HepG2 (cell line): ENCODE measurements at regions not wholly inside any gene's neighbourhood (a gene's known extent, or its start where the extent isn't known, plus 50 kb on each side); places are given as distances from the start of the nearest gene placed in this dataset.

Experiments used
- ETV5 ChIP-seq: IDR thresholded peaks from 2 replicates; pipeline ENCODE4 v1.6.1; 2018; ENCODE audit warnings: missing biosample characterization, missing genetic modification reagents, inconsistent platforms, borderline replicate concordance
- FOSL2 ChIP-seq: sonication (generic); formaldehyde crosslinking; IDR thresholded peaks from 2 replicates; pipeline ENCODE4 v1.4.0; 2020; ENCODE audit warnings: missing genetic modification reagents
- HMGA1 ChIP-seq: sonication (generic); formaldehyde crosslinking; conservative IDR thresholded peaks from 2 replicates; pipeline ENCODE4 v1.4.0; 2020; ENCODE audit warnings: missing genetic modification reagents
- PHF20 ChIP-seq: sonication (generic); formaldehyde crosslinking; IDR thresholded peaks from 2 replicates; pipeline ENCODE4 v1.5.0; 2020; ENCODE audit warnings: mild to moderate bottlenecking, missing genetic modification reagents
- POLR2A ChIP-seq, 2 experiments: IDR thresholded peaks; 2 replicates each; pipeline ENCODE4 v1.6.1; 2011; ENCODE audit warnings: low read depth in 2 of 2, low read length in 2 of 2, mild to moderate bottlenecking in 1 of 2, moderate library complexity in 1 of 2; ENCODE audit not compliant: insufficient read depth in 1 of 2
- ZNF326 ChIP-seq: sonication (generic); formaldehyde crosslinking; IDR thresholded peaks from 2 replicates; pipeline ENCODE4 v1.4.0; 2020; ENCODE audit warnings: missing genetic modification reagents, borderline replicate concordance
- ZNF605 ChIP-seq: sonication (generic); formaldehyde crosslinking; IDR thresholded peaks from 2 replicates; pipeline ENCODE4 v1.8.0; 2022; ENCODE audit warnings: mild to moderate bottlenecking, missing genetic modification reagents
- ZSCAN30 ChIP-seq: sonication (generic); formaldehyde crosslinking; IDR thresholded peaks from 2 replicates; pipeline ENCODE4 v1.5.0; 2020; ENCODE audit warnings: mild to moderate bottlenecking, missing genetic modification reagents

DNA sequence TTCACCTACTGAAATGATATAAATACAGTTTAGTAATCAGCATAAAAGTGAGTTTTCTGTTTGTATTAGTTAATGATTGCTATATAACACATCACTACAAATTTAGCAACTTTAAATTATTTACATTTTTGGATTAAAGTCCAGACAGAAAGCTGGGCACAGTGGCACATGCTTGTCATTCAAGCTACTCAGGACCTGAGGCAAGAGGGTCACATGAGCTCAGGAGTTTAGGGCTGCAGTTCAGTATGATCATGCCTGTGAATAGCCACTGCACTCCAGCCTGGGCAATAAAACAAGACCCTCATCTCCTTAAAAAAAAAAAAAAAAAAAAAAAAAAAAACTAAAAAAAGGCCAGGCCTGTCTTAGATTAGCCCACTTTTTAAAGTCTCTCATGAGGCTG, 273.6 kb upstream of the CTNND2 start:
- TF ChIP-seq POLR2A (IDR thresholded peaks at IDR 0.05; ENCODE audit: insufficient read depth in 1 of 2, low read depth in 2 of 2, low read length in 2 of 2) (no peak), PHF20 (CRISPR knock-in tag) (no peak), FOSL2 (CRISPR knock-in tag) (no peak), ZNF326 (no peak), HMGA1 (CRISPR knock-in tag) (no peak), ZSCAN30 (no peak), ZNF605 (CRISPR knock-in tag) (no peak), ETV5 (CRISPR knock-in tag) (no peak)
